ENCODE measurements at regions not wholly inside any gene's neighbourhood (a gene's known extent, or its start where the extent isn't known, plus 50 kb on each side); places are given as distances from the start of the nearest gene placed in this dataset.

GRCh38 chr6:117810269-117810668, 96.8 kb upstream of the SLC35F1 start:
- TF ChIP-seq CTCF (IDR thresholded peaks at IDR 0.05; ENCODE audit: low read depth, low read length, missing control alignments), result no peak
- no peak overlapping the region for H3K4me3 ChIP-seq (replicated peaks; ENCODE audit: low read depth, low read length)
- no peak for DNase-seq (ENCODE audit: extremely low read depth, low read depth)

DNA sequence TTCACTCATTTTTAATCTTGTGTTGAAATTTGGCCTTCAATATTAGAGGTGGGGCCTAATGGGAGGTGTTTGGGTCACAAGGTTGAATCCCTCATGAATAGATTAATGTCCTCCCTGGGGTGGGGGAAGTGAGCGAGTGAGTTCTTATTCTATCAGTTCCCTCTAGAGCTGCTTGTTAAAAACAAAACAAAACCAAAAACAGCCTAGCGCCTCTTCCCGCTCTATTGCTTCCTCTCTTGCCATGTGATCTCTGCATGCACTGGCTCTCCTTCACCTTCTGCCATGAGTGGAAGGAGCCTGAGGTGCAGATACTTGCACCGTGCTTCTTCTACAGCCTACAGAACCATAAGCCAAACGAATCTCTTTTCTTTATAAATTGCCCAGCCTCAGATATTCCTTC, 89.6 kb upstream of the SLC35F1 start:
- TF ChIP-seq CTCF (IDR thresholded peaks at IDR 0.05; ENCODE audit: low read depth, low read length, missing control alignments), result no peak
- no peak for DNase-seq (ENCODE audit: extremely low read depth, low read depth)
- H3K4me3 ChIP-seq (replicated peaks; ENCODE audit: low read depth, low read length), result no peak overlapping the region

DNA sequence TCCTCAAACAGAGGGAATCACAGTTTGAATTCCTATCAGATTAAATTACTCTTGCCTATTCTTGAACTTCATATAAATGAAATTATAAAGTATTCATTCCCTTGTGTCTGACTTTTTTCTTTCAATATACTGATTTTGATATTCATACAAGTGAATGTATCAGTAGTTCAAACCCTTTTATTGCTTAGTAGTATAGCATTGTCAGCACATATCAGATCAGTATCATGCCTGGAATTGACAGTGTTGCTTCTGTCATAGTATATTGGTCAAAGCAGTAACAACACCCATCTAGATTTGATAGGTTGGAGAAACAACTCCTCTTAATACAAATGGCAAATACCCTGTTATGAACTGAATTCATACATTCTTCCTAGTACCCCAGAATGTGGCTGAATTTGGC, 89.1 kb upstream of the SLC35F1 start:
- no peak overlapping the region for H3K4me3 ChIP-seq (replicated peaks; ENCODE audit: low read depth, low read length)
- DNase-seq (ENCODE audit: extremely low read depth, low read depth), result no peak
- TF ChIP-seq CTCF (IDR thresholded peaks at IDR 0.05; ENCODE audit: low read depth, low read length, missing control alignments), result no peak

DNA sequence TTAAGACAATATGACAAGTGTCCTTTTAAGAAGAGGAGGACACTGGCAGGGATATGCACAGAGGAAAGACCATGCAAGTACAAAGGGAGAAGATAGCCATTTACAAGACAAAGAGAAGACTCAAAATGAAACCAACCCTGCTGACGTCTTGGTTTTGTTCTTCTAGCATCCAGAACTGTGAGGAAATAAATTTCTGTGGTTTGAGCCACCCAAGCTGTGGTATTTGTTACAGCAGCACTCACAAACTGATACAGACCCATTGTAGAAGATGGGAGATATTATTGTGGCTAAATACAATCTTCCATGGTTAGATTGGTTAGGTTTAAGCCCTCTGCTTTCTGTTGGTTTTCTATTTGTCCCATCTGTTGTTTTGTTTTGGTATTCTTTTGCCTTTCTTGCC, 88.6 kb upstream of the SLC35F1 start:
- no peak for TF ChIP-seq CTCF (IDR thresholded peaks at IDR 0.05; ENCODE audit: low read depth, low read length, missing control alignments)
- DNase-seq (ENCODE audit: extremely low read depth, low read depth), result no peak
- H3K4me3 ChIP-seq (replicated peaks; ENCODE audit: low read depth, low read length), result no peak overlapping the region

DNA sequence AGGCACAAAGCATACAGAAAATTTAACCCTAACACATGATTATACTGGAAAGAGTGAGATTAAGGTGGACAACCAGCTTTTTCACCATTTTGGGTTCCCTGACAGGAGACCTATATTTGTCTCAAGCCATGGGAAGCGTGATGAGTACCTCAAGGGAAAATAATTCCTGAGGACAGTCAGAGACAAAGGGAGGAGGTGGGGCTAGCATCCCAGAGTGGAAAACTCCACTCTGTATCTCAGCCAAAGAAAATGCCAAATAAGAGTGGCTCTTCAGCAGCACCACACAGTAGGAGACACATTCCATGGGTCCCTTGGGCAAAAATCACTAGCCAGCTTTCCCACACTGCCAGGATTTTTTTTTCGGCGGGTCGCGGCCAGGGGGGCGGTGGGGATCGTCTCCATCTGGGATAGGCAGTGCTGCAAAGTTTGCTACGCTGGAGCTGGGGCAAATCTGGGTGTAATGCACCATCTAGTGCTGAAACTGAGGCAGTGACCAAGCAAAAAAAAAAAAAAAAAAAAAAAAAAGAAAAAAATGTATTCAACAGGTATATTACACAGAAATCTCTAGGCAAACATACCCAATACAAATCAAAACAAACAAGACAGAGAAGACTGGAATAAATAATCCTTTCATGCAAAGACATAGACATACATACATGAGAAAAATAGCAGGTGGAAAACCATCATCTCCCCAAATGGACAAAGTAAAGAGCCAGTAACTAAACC, 77.3 kb upstream of the SLC35F1 start:
- TF ChIP-seq CTCF (IDR thresholded peaks at IDR 0.05; ENCODE audit: low read depth, low read length, missing control alignments), result peak; percentile 26
- H3K4me3 ChIP-seq (replicated peaks; ENCODE audit: low read depth, low read length), result peak overlapping the region; percentile 31; the same call in 1 of the 2 replicates
- DNase-seq (ENCODE audit: extremely low read depth, low read depth), result no peak

GRCh38 chr6:117837261-117837660, 69.8 kb upstream of the SLC35F1 start:
- DNase-seq (ENCODE audit: extremely low read depth, low read depth), result no peak
- H3K4me3 ChIP-seq (replicated peaks; ENCODE audit: low read depth, low read length), result no peak overlapping the region
- TF ChIP-seq CTCF (IDR thresholded peaks at IDR 0.05; ENCODE audit: low read depth, low read length, missing control alignments), result no peak

DNA sequence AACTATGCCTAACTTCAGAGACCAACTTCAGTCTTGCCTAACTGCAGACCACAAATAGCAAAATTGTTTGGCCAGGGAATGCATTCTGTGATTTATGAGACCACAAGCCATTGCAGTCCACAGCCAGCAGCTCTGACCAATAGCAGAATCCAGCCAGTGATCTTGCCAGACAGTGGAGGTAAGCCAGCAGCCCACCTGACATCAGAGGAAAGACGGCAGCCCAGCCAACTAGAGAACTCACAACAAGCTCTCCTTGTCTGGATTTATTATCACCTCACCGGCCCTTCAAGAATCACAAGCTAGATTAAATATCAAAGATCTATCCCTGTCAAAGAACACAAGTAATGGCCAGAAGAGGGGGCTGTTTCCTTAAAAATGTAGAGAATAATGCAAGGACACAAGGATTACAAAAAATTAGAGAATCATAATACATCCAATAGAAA, 66.5 kb upstream of the SLC35F1 start:
- peak; percentile 22 for TF ChIP-seq CTCF (IDR thresholded peaks at IDR 0.05; ENCODE audit: low read depth, low read length, missing control alignments)
- no peak overlapping the region for H3K4me3 ChIP-seq (replicated peaks; ENCODE audit: low read depth, low read length)
- DNase-seq (ENCODE audit: extremely low read depth, low read depth), result no peak

Data from HFF-Myc (cell line).